22Rv1 (cell line): ENCODE measurements at regions not wholly inside any gene's neighbourhood (a gene's known extent, or its start where the extent isn't known, plus 50 kb on each side); places are given as distances from the start of the nearest gene placed in this dataset.

Source experiments
- ZFX ChIP-seq: fragments of 450-650 bp; IDR thresholded peaks from 2 replicates; pipeline ENCODE4 v1.6.1; 2017; ENCODE audit warnings: antibody characterized with exemption, borderline replicate concordance
- TF ChIP-seq, protein P1 (sequence below): fragments of 450-650 bp; IDR thresholded peaks from 2 replicates; pipeline ENCODE4 v1.5.1; 2017; ENCODE audit warnings: mild to moderate bottlenecking

DNA sequence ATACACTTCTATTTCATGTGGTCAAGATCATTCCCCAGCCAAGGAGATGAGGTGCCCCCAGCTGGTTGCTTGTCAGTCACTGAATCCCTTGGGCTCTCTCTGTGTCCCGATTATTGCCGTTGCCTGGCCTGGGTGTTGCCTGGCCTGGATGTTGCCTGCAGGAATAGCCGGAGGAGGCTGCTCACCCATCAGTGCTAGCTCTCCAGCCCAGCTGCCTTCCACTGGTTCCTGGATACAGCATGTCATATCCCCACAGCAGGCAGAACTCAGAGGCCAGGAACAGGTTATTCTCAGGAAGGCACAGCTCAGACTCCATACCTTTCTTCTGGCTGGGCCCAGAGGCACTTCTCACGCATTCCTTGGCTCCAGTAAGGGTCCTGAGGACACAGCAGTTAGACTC is 542.1 kb upstream of the MGMT start:
- TF ChIP-seq, protein P1, sequence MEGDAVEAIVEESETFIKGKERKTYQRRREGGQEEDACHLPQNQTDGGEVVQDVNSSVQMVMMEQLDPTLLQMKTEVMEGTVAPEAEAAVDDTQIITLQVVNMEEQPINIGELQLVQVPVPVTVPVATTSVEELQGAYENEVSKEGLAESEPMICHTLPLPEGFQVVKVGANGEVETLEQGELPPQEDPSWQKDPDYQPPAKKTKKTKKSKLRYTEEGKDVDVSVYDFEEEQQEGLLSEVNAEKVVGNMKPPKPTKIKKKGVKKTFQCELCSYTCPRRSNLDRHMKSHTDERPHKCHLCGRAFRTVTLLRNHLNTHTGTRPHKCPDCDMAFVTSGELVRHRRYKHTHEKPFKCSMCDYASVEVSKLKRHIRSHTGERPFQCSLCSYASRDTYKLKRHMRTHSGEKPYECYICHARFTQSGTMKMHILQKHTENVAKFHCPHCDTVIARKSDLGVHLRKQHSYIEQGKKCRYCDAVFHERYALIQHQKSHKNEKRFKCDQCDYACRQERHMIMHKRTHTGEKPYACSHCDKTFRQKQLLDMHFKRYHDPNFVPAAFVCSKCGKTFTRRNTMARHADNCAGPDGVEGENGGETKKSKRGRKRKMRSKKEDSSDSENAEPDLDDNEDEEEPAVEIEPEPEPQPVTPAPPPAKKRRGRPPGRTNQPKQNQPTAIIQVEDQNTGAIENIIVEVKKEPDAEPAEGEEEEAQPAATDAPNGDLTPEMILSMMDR, result no peak
- no peak for TF ChIP-seq ZFX
